Stimulated activated CD8-positive, alpha-beta memory T cell treated with anti-CD3 and anti-CD28 coated beads, Interleukin-4, amount 100 ng/mL, for 48 hours (primary cell): ENCODE measurements at regions not wholly inside any gene's neighbourhood (a gene's known extent, or its start where the extent isn't known, plus 50 kb on each side); places are given as distances from the start of the nearest gene placed in this dataset.

Source experiments
- DNase-seq: peaks from one replicate; pipeline ENCODE4 v3.0.0-alpha.2; 2020

DNA sequence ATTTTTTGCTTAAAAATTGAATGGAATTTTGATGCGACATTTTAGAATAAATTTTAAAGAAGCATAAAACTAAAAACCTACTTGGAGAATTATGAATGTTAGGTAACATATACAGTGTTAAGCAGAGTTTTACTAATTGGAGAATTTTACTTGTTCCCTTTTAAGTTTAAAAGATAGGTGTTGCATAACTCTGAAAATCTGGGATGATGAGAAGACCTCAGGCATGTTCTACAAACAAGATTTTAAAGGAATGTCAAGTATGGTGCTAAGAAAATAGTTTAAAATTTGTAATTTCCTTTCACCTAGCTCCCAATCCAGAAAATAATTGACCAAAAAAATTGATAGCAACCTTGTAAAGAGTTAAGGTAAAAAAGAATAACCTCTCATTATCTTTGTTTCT, 135.8 kb downstream of the RFC3 start:
- DNase-seq, result no peak

DNA sequence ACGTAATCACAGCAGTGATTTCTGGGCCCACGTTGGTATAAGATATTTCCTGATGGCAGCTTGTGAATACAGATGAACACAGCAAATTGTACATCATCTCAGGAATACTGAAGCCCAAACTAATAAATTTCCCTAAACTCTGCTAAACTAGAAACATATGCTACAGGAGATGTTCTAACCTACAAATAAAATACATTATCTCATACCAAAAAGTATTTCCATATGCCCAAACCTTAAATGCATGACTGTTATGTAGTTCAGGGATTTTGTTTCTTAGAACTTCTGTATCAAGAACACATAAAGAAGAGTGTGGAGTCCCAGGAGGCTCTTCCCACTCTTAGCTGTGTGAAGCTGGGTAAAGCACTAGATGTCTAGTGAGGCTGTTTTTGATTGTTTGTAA, 138.4 kb downstream of the RFC3 start:
- DNase-seq, result no peak

DNA sequence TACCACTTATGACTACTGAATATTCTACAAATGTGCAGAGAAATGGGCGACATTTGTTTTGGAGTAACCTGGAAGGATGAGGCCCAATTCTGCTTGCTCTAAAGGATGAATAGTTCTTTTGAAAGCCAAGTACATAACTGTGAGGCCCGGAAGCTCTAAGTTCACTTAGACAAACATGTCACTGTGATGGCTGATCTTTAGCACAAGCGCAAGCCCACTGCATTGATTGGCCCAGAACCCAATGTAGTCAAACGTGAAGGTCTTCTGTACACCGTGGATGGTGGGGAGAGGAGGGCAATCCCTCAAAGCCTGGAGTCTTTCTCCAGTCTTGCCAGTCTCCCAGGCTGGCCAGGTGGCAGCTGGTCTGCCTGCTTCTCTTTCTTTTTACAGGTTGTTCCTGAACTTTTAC, 139.6 kb downstream of the RFC3 start:
- DNase-seq, result no peak

DNA sequence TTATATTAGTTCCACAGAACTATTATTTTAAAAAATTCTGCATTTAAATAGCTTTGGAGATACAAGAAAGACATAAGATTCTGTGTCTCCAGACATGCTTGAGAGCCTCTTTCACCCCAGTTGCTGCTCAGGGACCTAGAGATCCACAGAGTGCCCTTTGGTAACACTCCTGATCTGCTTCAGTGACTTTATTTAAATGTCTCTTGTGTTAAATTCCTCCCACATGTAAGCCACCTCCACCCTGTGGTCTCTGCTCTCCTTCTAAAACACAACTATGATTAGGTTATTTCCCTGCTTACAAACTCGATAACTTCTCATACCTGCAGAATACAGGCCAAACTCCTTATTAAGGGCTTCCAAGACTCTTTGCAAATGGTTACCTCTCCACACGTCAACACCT, 141.0 kb downstream of the RFC3 start:
- DNase-seq, result no peak

DNA sequence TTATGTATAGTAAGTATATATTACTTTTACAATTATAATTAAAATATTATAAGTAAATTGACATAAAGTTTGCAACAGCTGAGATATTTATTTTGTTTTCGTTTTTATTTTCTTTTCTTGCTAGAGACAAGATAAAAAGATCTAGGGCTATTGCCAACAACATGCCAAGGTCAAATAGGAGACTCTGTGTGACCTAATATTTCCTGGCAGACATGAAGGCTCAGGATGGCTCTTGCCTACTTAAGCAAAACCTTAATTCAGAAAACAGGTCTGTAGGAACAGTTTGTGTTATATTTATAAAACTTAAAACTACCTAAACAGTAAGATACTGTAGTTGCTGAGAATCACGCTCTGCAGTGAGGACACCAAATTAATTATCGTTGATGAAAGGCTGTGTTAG, 145.2 kb downstream of the RFC3 start:
- DNase-seq, result no peak

DNA sequence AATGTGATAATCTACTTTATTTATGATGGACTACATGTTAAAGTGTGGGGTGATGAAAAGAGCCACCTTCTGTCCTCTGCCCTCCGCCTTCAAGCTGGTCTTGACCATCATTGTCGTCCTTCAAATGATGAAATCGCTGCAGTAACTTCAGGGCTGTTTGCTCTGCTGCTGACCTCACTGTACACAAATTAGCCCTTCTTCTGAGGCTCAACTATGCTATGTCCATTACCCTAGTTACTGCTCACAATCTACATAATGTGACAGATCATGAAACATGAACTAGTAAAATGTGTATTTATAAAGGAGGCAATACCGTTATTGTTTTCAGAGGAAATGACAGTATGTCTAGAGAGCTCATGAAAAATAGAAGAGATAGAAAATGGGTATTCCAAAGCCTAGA, 145.9 kb downstream of the RFC3 start:
- no peak for DNase-seq

DNA sequence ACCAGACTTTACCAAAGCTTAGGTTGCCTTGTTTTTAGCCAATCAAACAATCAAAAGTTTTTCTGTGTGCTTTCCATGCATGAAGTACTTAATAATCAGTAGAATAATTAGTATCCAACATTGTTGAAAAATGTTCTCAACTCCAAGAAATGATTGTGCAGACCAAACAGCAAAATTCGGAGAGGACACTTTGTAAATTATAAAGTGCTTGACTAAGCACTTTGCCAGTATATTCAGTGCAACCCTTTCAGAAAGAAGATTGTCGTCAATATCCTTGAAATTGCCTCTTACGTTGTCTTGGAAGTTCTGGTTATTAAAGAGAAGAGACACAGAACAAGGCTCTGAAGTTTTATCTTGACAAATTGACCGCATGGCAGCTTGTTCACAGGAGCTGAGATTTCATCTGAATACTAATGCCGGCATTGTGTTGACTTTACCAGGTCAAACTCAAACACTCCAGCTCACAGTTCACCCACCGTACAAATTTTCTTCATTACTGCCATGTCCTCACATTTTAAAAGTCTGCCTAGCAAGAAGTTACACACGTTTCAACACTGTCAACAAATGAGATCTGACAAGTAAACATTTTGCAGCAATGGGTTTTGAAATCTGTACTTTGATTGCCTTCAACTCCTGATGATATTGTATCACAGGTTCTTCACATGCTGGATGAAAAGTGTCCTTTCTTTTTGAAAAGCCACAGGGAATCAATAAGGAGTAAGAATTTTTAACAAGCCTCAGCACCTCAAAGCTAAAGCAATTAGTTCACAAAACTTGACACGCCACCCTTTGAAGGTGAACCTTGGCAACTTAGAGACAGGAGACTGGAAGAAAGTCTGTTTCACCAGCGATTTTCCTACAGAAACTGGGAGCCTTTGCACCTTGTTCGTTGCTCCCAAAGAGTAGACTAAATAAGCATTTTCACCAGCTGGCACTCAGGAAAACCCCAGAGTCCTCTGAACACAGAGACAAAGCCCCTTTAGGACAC, 150.9 kb downstream of the RFC3 start:
- DNase-seq, result no peak

DNA sequence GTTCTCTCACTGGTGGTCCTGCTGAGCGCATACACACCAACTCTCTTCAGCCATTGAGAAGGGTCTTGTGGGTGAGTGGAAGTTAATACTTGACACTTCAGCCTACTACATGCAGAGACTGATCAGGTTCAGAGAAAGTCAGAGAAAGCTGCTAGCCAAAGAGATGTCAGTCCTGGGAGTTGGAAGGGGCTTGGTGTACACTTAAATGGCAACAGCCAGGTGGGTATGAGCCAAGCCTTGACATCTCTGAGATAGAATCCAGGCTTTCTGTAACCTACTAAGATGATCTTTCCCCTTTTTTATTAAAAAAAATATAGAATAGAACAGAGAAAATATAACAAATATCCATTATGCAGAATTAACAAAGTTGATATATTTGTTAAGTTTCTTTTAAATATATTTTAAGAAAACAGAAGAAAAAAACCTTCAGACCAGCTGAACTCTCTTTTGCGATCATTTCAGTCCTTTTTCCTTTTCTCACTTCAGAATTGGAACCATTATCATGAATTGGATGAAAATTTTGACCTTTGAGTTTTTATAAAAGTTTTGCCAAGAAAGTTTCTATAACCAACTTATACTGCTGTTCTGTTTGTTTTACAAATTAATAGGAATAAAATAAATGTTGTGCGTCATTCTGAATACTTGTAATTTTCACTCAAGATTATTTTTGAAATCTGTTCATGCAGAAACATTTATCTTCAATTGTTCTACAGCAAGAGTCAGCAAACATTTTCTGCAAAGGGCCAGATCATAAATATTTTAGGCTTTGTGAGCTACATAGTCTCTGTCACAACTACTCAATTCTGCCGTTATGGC, 153.0 kb downstream of the RFC3 start:
- no peak for DNase-seq

DNA sequence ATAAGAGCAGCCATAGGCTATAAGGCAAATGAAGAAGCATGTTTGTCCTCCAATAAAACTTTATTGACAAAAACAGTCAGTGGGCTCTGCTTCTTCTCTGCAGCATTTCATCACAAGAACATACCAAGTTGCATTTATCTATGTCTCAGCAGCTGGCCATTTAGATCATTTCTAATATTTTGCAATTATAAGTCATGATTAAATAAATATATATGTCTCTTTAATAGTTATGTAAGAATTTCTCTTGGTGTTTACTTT, 153.5 kb downstream of the RFC3 start:
- no peak for DNase-seq

DNA sequence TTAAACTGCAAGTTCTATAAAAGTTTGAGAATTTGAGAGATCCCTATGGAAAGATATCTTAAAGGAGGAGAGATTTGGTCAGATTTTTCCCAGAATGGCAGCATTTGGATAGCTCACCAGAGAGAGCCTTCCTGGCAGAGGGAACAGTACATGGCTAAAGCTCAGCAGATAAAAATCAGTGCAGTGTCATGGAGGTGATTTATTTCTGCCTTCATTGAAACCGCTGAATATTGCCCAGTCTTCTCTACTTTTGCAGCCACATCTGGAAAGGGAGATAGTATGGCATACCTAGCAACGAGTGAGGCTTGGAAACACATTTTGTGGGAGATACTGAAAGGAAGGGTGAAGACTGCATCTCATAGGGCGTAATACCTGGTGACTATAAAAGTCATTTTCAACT, 155.2 kb downstream of the RFC3 start:
- no peak for DNase-seq

DNA sequence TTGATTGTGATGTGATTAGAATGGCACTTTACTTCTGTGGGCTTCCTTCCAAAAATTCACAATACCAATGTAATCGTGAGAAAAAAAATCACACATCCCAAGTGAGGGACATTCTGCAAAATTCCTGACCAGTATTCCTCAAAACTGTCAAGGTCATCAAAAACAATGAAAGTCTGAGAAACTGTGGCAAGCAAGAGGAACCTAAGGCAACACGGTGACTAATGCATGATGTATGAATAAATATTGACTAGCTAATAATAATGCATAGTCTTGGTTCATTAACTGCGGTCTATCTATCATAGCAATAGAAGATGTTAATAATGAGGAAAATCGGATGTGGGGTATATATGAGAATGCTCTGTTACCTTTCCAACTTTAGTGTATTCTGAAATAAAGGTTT, 159.0 kb downstream of the RFC3 start:
- no peak for DNase-seq

DNA sequence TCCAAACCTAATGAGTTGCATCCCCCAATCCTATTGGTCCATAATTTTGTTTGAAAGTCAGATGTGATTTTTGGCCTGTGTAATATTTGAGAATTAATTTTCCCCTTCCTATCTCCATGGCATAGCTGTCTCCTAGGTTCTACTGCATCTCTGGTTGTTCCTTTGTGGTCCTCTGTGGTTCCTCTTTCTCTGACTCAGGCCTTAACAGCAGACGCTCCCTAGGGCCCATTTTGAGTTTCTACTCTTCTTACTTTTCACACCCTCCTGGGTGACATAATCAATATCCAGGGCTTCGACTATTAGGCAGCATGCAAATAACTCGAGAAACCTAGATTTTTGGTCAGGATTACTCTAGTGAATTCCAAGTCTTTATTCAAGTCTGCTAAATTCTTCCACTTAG, 160.7 kb downstream of the RFC3 start:
- DNase-seq, result no peak

DNA sequence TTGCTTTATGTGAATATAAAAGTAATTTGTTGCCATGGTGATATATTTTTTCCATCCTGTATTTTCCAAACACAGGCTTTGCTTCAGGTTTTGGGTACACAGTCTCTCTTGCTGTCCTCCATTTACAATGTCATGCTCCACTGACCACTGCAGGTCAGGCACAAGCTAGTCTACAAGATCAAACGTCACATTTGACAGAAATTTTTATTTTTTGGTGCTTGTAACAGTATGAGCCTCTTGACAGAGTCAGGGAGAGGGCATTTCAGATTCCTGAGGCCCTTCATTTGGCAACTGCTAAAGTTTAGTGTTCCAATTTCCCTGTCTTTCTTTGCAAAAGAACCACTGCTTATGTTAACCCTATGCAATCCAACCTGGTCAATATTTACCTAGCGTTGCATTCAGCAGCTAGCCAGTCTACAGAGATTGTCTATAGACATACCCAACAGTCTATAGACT, 175.0 kb downstream of the RFC3 start:
- DNase-seq, result no peak

DNA sequence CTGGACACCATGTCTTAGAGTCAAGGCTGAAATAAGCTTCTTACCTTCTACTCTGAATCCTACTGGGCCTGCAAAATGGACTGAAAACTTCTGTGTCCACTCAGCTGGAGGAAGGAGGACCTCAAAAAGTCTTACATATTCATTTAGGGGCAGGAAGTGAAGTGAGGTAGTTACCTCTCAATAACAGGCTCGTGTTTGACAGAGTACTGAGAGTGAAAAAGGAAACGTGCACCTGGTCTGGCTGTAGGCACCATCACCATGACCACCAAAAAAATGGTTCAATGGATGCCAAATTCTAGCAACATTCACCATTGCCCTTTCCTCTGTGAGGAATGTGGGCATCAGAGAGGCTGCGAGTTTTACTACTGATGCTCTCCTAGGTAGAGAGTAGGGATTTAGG, 176.2 kb downstream of the RFC3 start:
- DNase-seq, result no peak

DNA sequence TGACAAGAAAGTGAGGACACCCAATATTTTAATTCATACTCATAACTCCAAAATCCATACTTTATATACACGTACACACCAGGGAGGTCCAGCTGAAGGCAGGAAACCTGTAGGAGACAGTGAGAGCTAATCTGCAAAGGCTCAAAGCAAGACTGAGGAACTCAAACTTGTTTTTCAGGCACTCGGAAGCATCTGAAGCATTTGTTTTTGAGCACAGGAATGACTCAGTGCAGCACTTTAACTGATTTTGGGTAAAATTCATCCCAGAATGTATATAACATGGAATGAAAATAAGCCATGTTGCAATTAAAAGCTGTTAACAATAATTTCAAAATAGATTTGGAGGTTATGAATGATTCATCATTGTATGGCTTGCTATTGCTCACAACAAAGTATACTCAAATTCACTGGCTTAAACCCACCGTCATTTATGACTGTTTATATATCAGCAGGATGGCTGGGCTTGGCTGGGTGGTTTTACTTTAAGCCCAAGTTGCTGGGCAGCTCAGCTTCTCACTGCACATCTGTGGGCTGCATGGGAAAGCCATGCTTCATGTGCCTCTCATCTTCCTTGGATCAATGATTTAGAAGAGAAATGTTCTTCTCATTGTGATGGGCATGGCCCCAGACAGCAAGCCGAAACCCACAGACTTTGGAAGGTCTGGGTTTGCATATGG, 177.0 kb downstream of the RFC3 start:
- DNase-seq, result no peak

DNA sequence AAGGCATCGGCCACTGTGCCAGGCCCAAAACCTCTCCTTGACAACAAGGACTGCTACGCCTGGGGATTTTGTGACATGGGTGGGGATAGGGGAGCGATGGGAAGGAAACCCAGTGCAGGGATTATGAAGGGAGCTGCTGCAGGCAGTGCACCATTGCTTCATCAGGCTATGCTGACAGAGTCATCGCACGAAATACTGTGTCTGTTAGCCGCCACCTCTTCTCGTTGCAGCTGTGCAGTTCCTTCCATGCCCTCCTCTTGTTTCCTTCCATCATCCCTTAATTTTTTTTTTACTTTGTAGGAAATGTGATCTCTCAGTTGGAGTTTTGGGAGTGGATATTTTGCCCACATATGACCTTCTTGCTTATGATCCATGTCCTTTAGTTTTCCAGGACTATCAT, 178.7 kb downstream of the RFC3 start:
- no peak for DNase-seq

DNA sequence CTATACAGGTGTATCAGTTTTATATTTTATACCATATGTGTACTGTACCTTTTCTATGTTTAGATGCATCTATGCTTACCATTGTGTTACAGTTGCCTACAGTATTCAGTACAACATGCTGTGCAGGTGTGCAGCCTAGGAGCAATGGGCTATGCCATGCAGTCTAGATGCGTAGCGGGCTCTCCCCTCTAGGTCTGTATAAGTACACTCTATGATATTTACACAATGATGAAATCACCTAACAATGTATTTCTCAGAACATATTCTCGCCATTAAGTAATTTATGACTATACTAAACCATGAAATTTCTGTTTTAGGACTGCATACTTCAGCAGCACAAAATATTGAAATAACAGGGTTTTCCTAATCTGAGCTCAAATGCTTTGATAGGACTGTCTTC, 179.6 kb downstream of the RFC3 start:
- no peak for DNase-seq

DNA sequence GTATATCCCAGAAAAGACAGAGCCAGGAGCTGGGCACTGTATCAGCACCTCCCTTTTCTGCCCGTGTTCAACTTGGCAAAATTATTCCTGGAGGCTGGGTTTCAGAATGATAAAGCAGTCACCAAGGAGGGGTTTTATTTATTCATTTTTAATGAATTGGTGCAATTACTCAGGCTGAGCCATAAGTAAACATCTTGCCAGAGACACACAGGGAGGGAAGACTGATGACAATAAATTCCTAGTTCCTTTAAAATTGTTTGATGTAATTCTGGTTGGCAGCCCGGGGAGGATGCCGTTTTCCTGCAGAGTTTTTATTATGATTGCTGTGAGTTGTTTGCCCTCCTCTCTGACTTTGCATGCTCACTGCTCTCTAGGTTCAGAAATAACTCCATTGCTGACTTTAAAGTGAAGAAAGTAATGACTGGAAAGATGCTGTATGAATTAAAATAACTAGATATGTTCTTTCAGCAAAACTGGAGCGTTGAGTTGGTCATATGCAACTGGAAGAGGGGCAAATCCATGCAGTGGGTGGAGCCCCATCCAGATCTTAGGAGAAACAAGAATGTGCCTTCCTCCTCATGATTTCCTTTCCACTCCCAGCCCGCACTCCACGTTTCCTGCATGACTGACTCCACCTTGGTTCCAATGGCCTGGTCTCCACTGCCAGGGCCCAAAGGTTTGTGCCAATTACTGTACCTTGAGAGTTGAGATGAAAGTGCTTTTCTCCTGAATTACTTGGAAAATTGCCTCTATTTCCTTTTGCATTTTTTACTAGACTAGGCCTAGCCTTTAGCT, 182.1 kb downstream of the RFC3 start:
- DNase-seq, result no peak

DNA sequence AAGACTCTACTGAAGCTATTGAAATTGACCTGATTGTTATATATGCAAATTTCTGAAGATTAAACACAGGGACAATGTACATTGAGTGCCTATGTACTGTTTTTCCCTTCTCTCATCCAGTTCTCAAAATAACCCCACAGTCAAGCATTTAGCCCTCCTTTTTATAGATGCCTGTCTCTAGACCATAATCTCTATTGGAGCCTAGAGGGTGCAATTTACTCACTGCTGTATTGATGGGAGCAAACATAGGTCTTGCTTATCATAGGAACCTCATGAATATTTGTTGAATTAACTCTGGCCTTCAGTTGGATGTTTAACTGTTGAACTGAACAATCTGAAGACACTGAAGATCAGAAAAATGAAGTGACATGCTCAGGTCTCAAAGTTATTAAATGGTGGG, 183.0 kb downstream of the RFC3 start:
- no peak for DNase-seq

DNA sequence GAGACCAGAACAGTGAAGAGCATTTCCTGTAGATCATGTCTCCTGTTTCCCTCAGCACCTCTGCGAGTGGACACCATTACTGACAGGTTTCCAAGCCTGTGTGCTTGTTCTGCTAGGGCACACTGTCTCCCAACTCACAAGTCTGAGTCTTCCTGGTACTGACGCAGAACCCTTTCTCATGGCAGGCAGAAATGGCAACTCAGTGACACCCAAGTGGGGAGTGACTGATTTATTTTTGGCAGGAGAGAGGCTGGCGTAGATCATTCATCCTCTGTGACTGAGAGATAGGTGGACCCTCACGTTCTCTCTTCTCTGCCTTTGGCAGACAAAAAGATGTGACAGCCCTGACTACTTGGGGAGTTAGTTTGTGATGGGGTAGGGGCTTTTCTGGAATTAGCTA, 183.4 kb downstream of the RFC3 start:
- DNase-seq, result no peak

DNA sequence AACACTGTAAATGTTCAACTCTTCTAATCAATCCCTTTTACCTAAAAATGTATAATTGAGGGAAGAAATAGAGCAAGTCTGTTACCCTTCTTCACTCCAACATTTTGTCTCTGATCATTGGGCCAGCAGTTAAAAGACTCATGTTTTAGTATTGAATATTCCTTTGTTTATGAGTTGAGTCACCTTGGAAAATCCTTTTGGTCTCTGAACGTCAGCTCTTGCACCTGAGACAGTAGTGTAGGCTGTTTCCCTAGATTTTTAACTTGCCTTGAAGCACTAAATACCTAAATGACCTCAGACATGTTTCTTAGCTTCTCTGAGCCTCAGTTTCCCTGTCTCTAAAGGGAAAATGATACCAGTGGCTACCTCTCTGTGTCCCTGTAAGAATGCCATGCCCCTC, 184.2 kb downstream of the RFC3 start:
- no peak for DNase-seq

DNA sequence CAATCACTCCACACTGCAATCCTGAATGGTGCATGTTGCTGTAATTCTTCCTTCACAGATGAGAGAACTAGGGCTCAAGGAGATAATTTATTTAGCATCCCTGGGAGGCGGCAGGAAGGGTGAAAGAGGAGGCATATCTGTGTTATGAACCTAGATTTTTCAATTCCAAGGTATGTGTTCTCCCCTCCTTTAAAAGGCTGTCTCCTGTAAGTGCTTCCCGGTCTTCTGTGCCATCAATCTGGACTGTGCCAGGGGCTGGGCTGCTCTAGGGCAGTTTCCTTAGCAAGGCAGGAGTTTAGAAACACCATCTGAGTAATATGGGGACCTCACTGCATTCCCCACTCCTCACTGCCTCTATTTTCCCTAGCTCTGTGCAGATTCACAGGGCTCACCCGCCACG, 185.0 kb downstream of the RFC3 start:
- no peak for DNase-seq

DNA sequence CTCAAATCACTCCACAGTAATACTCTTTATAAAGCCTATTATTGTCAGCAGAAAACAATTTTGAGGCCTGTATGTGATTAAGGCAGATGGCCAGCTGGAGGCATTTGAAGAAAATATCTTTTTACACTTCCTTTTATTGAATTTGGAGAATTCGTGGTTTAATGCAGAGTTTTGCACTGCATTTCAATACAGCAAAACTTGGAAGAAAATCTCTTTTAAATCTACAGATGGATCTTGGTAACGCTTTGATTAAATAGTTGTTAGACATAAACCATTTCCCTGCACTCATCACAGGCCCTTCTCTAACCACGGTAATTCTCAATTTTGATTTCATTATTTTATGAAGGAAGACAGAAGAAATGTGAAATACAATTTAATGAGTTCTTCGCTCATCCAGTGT, 185.7 kb downstream of the RFC3 start:
- DNase-seq, result no peak
